GM21576 (cell line): ENCODE measurements at regions not wholly inside any gene's neighbourhood (a gene's known extent, or its start where the extent isn't known, plus 50 kb on each side); places are given as distances from the start of the nearest gene placed in this dataset.

Experiments used
- ATAC-seq: cut with Tn5 transposase; IDR thresholded peaks from one replicate; pipeline ENCODE4 v1.9.1; 2021; ENCODE audit warnings: mild to moderate bottlenecking, moderate library complexity; ENCODE audit not compliant: unreplicated experiment

DNA sequence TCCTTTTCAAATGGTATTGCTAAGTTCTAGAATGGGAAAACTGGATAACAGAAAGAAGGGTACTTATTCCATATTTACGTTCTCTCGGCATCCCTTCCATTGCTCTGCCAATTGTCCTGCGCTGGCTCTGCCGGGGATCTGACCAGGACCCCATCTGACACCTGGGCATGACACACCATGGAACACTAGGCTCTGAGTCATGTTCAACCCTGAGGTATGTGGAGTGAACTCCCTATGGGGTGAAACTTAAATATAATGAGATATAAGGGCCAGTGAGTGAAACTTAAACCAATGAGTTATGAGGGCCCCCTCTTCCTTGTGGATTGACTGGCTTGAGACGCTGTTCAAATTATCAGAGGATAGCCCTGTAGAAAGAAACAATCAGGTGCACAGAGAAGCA is 55.1 kb upstream of the ZEB1 start:
- ATAC-seq, result no peak

DNA sequence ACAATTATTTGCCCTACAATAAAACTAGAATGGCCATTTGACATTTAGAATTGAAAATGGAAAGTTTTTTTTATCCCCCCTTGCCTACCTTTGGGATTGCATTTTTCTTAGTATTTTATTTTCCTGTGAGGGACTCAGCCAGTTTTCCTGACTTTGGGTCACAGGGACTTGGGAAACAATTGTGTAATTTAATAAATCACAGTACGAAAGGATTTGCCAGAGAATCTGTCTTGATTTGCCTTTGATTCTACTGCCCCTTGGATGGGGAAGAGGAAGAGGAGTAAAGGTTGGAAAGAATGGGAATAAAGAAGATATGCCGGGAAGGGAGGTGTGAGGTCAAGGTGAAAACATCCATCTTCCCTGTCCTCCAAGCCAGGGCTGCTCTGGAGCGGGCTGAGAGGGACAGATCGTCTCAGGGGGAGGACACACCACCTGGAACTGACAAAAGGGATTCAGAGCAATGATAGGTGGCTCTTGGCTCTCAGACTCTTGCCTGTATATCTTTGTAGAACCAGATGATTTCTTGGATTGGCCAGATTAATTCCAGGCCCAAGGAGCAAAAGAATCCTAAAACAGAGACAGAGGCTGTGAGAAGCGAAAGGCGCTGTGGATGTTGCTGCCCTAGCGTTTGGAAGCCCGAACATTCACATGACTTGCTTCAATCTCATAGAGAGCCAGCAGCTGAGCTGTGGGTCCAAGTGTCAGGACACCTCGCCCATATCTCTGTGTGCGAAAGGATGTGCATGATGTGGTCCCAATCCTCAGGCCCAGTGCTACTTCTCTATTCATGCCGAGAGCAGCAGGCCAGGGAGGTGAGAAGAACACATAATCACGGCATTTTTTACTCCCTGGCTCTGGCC is 50.3 kb upstream of the ZEB1 start:
- ATAC-seq, result no peak
